IMR-90 (cell line): ENCODE measurements at regions not wholly inside any gene's neighbourhood (a gene's known extent, or its start where the extent isn't known, plus 50 kb on each side); places are given as distances from the start of the nearest gene placed in this dataset.

Source experiments
- ATAC-seq: fragments of 200-7000 bp; cut with Tn5 transposase; 2 replicates; pipeline ENCODE4 v1.9.1; 2020; ENCODE audit warnings: low read depth, mild to moderate bottlenecking, moderate library complexity
- BruUV-seq: library from RNA; stranded (reverse); fragments of 400-500 nt; replicated peaks from 2 replicates; lab custom pipeline; 2021; lab: Mats Ljungman, UMichigan
- CTCF ChIA-PET: fragments of 300-600 bp; formaldehyde crosslinking; extraction: SDS; loops from one replicate; lab custom pipeline; 2021; ENCODE audit warnings: antibody characterized with exemption; lab: Yijun Ruan, JAX
- POLR2A ChIA-PET: fragments of 300-600 bp; sonication (Branson Sonifier 250); formaldehyde crosslinking; loops from one replicate; lab custom pipeline; 2022; ENCODE audit warnings: antibody characterized with exemption; ENCODE audit not compliant: unreplicated experiment; lab: Charles Lee
- DNase-seq: peaks from one replicate; pipeline ENCODE4 v3.0.0; 2013
- H2AFZ ChIP-seq: replicated peaks from 2 replicates; pipeline ENCODE3; 2013; ENCODE audit warnings: low read length, mild to moderate bottlenecking; ENCODE audit not compliant: poor library complexity
- H2AK5ac ChIP-seq: 2 replicates; pipeline ENCODE4 v1.6.1; 2013; ENCODE audit warnings: low read depth, low read length, inconsistent platforms
- H2AK9ac ChIP-seq: replicated peaks from 2 replicates; pipeline ENCODE3; 2013; ENCODE audit warnings: mild to moderate bottlenecking, low read depth, low read length, moderate library complexity; ENCODE audit not compliant: poor library complexity
- H2BK120ac ChIP-seq: 2 replicates; pipeline ENCODE4 v1.6.1; 2013; ENCODE audit warnings: low read depth, low read length, inconsistent platforms
- H2BK15ac ChIP-seq: 3 replicates; pipeline ENCODE4 v1.6.1; 2013; ENCODE audit warnings: low read depth, low read length, inconsistent platforms
- H2BK20ac ChIP-seq: 2 replicates; pipeline ENCODE4 v1.6.1; 2013; ENCODE audit warnings: low read depth, mild to moderate bottlenecking, inconsistent platforms, low read length, moderate library complexity
- H2BK5ac ChIP-seq: 2 replicates; pipeline ENCODE4 v1.6.1; 2013; ENCODE audit warnings: mild to moderate bottlenecking, low read depth, low read length, inconsistent platforms; ENCODE audit not compliant: poor library complexity, severe bottlenecking
- H3K14ac ChIP-seq: replicated peaks from 2 replicates; pipeline ENCODE4 v1.6.1; 2013; ENCODE audit warnings: low read depth, low read length, inconsistent platforms
- H3K18ac ChIP-seq: 2 replicates; pipeline ENCODE4 v1.6.1; 2013; ENCODE audit warnings: low read depth, low read length, control low read depth
- H3K23ac ChIP-seq: 2 replicates; pipeline ENCODE4 v1.6.1; 2013; ENCODE audit warnings: low read depth, low read length, inconsistent platforms
- H3K27ac ChIP-seq: 2 replicates; pipeline ENCODE4 v1.5.1; 2013; ENCODE audit warnings: mild to moderate bottlenecking, control low read depth, low read length; ENCODE audit not compliant: insufficient read depth
- H3K27me3 ChIP-seq: 2 replicates; pipeline ENCODE4 v1.6.1; 2013; ENCODE audit warnings: low read length; ENCODE audit not compliant: control insufficient read depth, insufficient read depth
- H3K36me3 ChIP-seq: 2 replicates; pipeline ENCODE4 v1.6.1; 2013; ENCODE audit warnings: low read length, mixed read lengths; ENCODE audit not compliant: control insufficient read depth, insufficient read depth
- H3K4ac ChIP-seq: 2 replicates; pipeline ENCODE4 v1.6.1; 2013; ENCODE audit warnings: low read depth, low read length, inconsistent platforms
- H3K4me1 ChIP-seq: 2 replicates; pipeline ENCODE4 v1.6.1; 2013; ENCODE audit warnings: low read length, mixed read lengths; ENCODE audit not compliant: control insufficient read depth, insufficient read depth
- H3K4me2 ChIP-seq: 2 replicates; pipeline ENCODE4 v1.6.1; 2013; ENCODE audit warnings: low read depth, mild to moderate bottlenecking, control low read depth, low read length, moderate library complexity
- H3K4me3 ChIP-seq: 2 replicates; pipeline ENCODE4 v1.5.1; 2013; ENCODE audit warnings: low read depth, mild to moderate bottlenecking, control low read depth, low read length, moderate library complexity; ENCODE audit not compliant: insufficient read depth
- H3K56ac ChIP-seq: 2 replicates; pipeline ENCODE4 v1.6.1; 2013; ENCODE audit warnings: low read length, inconsistent platforms; ENCODE audit not compliant: insufficient read depth; ENCODE audit errors: extremely low read depth
- H3K79me1 ChIP-seq, 2 experiments: 2 replicates each; pipeline ENCODE4 v1.6.1; 2013; ENCODE audit warnings: low read length in 2 of 2, inconsistent platforms in 1 of 2, low read depth in 1 of 2
- H3K9ac ChIP-seq: 2 replicates; pipeline ENCODE4 v1.6.1; 2013; ENCODE audit warnings: low read depth, low read length, control low read depth
- H3K9me1 ChIP-seq: 2 replicates; pipeline ENCODE4 v1.6.1; 2013; ENCODE audit warnings: low read length, inconsistent platforms; ENCODE audit not compliant: insufficient read depth
- H3K9me3 ChIP-seq: 2 replicates; pipeline ENCODE4 v1.6.1; 2013; ENCODE audit warnings: low read length; ENCODE audit not compliant: control insufficient read depth, insufficient read depth
- H4K20me1 ChIP-seq: 2 replicates; pipeline ENCODE4 v1.6.1; 2013; ENCODE audit warnings: low read length, inconsistent platforms; ENCODE audit not compliant: insufficient read depth
- H4K5ac ChIP-seq: 2 replicates; pipeline ENCODE4 v1.6.1; 2013; ENCODE audit warnings: mild to moderate bottlenecking, low read depth, low read length, control low read depth
- H4K8ac ChIP-seq, 2 experiments: 2 replicates each; pipeline ENCODE4 v1.6.1; 2013; ENCODE audit warnings: low read depth in 2 of 2, low read length in 2 of 2, control low read depth in 1 of 2, inconsistent platforms in 1 of 2
- H4K91ac ChIP-seq: 2 replicates; pipeline ENCODE4 v1.6.1; 2013; ENCODE audit warnings: low read depth, low read length, inconsistent platforms; ENCODE audit not compliant: insufficient read depth
- BHLHE40 ChIP-seq: fragments of 150-350 bp; IDR thresholded peaks from 2 replicates; pipeline ENCODE4 v1.6.1; 2016; ENCODE audit warnings: mild to moderate bottlenecking, low read depth, low read length
- MAFK ChIP-seq: IDR thresholded peaks from 2 replicates; pipeline ENCODE4 v1.6.1; 2012; ENCODE audit warnings: low read depth, low read length, improper control_type of control experiment
- MAZ ChIP-seq: IDR thresholded peaks from 2 replicates; pipeline ENCODE4 v1.6.1; 2012; ENCODE audit warnings: low read depth, mild to moderate bottlenecking, low read length, improper control_type of control experiment, moderate library complexity, borderline replicate concordance
- RFX5 ChIP-seq: IDR thresholded peaks from 2 replicates; pipeline ENCODE4 v1.8.0; 2012; ENCODE audit warnings: low read depth, mild to moderate bottlenecking, low read length, moderate library complexity
- WGBS, 2 experiments: methylation state at CpG; one replicate each; pipeline versions ENCODE4 v1.1.5 to v1.1.7; 2013; ENCODE audit warnings: missing lambda C conversion rate in 2 of 2; ENCODE audit not compliant: insufficient read length in 1 of 2; ENCODE audit errors: extremely low coverage in 2 of 2; 5-methylcytosine and 5-hydroxymethylcytosine counted together
- dilution Hi-C: fragments of 300-500 bp; cut with HindIII; formaldehyde crosslinking; loops from one replicate; pipeline ENCODE4 v1.14.3; 2018; ENCODE audit warnings: low sequenced_read_pairs; ENCODE audit not compliant: unreplicated experiment
- in situ Hi-C: fragments of 300-500 bp; cut with MboI; formaldehyde crosslinking; loops from 3 replicates; pipeline ENCODE4 v1.14.3; 2019; ENCODE audit warnings: low sequenced_read_pairs, inconsistent platforms, mixed read lengths
- intact Hi-C: fragments of 100-400 bp; cut with micrococcal nuclease; formaldehyde crosslinking; loops from 2 replicates; pipeline ENCODE4 v1.10.0; 2022

DNA sequence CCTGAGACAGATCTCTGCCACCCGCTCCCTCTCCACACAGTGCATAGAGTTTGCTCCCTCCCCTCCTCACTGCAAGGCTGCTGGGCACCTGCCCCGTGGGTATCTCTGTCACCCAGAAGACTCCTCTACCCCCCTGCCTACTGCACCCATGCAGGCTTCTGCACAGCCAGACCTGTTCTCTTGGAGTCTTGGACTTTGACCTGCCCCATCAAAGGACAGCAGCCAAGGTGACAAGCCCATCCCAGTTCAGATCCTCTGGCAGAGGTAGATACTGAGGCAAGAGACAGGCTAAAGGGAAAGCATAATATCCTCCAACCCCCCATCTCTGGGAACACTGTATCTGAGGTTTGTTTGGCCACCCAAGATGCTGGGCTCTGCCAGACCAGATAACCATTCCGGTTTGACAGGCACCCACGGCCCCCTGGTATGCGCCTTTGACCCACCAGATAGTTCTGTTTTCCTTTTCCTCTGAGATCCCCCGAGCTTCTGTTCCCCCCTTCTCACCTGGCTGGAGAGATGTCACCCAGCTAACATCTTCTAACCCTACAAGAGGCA, 239.6 kb downstream of the SOX9 start:
- Histone ChIP-seq H3K14ac (peak overlapping the region; percentile 30; the same call in 1 of the 2 replicates), H3K27me3 (no peaks in the 10 kb centered on the region), H2AK5ac (peak overlapping the region; percentile 45; the same call in 1 of the 2 replicates), H3K4me2 (no peak overlapping the region), H3K36me3 (no peaks in the 10 kb centered on the region), H3K4me1 (peaks cover 17% of the 10 kb centered on the region), H2BK5ac (no peak overlapping the region), H3K18ac (no peak overlapping the region), H3K9me1 (peaks cover 9% of the 10 kb centered on the region), H3K79me1 (0 out of 4 replicates have a peak, but pooled peaks cover 0 to 2% of the 10 kb centered on the region in 2 experiments), H3K4ac (0 out of 2 replicates have a peak overlapping the region, but pooled peaks have one; percentile 8), H4K91ac (no peak overlapping the region), H2AFZ (peak overlapping the region; percentile 9), H3K23ac (no peak overlapping the region), H3K9ac (no peak overlapping the region), H4K5ac (no peak overlapping the region), H3K27ac (no peak overlapping the region), H2BK20ac (peak overlapping the region; percentile 58; the same call in 1 of the 2 replicates), H3K56ac (no peak overlapping the region), H4K8ac (peak overlapping the region in 1 of 2 experiments; percentile 22; a peak in 1 of 4 replicates), H4K20me1 (no peaks in the 10 kb centered on the region), H3K4me3 (no peak overlapping the region), H2BK15ac (no peak overlapping the region), H2AK9ac (no peak overlapping the region), H2BK120ac (peak overlapping the region; percentile 78; the same call in 1 of the 2 replicates), H3K9me3 (peaks cover 9% of the 10 kb centered on the region)
- dilution Hi-C loops: no loop called here
- TF ChIP-seq RFX5: no peak
- no peak for TF ChIP-seq MAFK
- TF ChIP-seq BHLHE40: no peak
- no peak for TF ChIP-seq MAZ
- intact Hi-C loops: no loop called here
- no peak for ATAC-seq
- BruUV-seq: no TSS peak
- DNase-seq: no peak
- ChIA-PET CTCF (interaction anchor here (0.6 kb wide), 1 partner anchor 55 kb away, joined by 3 read pairs; no protein-coding TSS in a partner anchor), POLR2A (interaction anchor here (0.5 kb wide), 1 partner anchor 916 kb away, joined by 8 read pairs; no protein-coding TSS in a partner anchor)
- in situ Hi-C loops: no loop called here
- 100% methylated on average over 1 of the region's 6 CpGs; no CpG with 5 or more reads in 1 of the 2 experiments for WGBS, 2 experiments
